Hepatocyte (in vitro differentiated cells): ENCODE measurements at regions not wholly inside any gene's neighbourhood (a gene's known extent, or its start where the extent isn't known, plus 50 kb on each side); places are given as distances from the start of the nearest gene placed in this dataset.

Experiments
- DNase-seq: peaks from one replicate; pipeline ENCODE4 v3.0.0-alpha.2; 2016; ENCODE audit warnings: low spot score
- H2AFZ ChIP-seq: fragments of 200-600 bp; sonication (generic); 2 replicates; pipeline ENCODE4 v1.6.0; 2016; ENCODE audit warnings: antibody characterized with exemption, mild to moderate bottlenecking
- H3K27ac ChIP-seq: fragments of 200-600 bp; sonication (generic); 2 replicates; pipeline ENCODE4 v1.5.1; 2016; ENCODE audit warnings: mild to moderate bottlenecking
- H3K27me3 ChIP-seq: fragments of 200-600 bp; sonication (generic); 2 replicates; pipeline ENCODE4 v1.6.1; 2016
- H3K36me3 ChIP-seq: fragments of 200-600 bp; sonication (generic); replicated peaks from 2 replicates; pipeline ENCODE4 v1.5.1; 2016; ENCODE audit warnings: low read depth; ENCODE audit not compliant: insufficient read depth
- H3K4me1 ChIP-seq: fragments of 200-600 bp; sonication (generic); 2 replicates; pipeline ENCODE4 v1.5.1; 2016; ENCODE audit warnings: mild to moderate bottlenecking, moderate library complexity; ENCODE audit not compliant: insufficient read depth
- H3K4me2 ChIP-seq: fragments of 200-600 bp; sonication (generic); 2 replicates; pipeline ENCODE4 v1.6.0; 2016
- H3K4me3 ChIP-seq: fragments of 200-600 bp; sonication (generic); 2 replicates; pipeline ENCODE4 v1.5.1; 2016; ENCODE audit warnings: mild to moderate bottlenecking
- H3K79me2 ChIP-seq: fragments of 200-600 bp; sonication (generic); 2 replicates; pipeline ENCODE4 v1.6.0; 2017; ENCODE audit warnings: mild to moderate bottlenecking
- H3K9me2 ChIP-seq: fragments of 200-600 bp; sonication (generic); replicated peaks from 2 replicates; pipeline ENCODE4 v1.6.0; 2017; ENCODE audit warnings: mild to moderate bottlenecking; ENCODE audit not compliant: insufficient read depth
- H3K9me3 ChIP-seq: fragments of 200-600 bp; sonication (generic); 2 replicates; pipeline ENCODE4 v1.5.1; 2016; ENCODE audit warnings: low read depth, mild to moderate bottlenecking
- H4K20me1 ChIP-seq: fragments of 200-600 bp; sonication (generic); 2 replicates; pipeline ENCODE4 v1.6.0; 2016; ENCODE audit warnings: mild to moderate bottlenecking; ENCODE audit not compliant: insufficient read depth, poor library complexity, severe bottlenecking
- EZH2 ChIP-seq: fragments of 200-600 bp; sonication (generic); IDR thresholded peaks from 2 replicates; pipeline ENCODE4 v1.6.1; 2016; ENCODE audit warnings: antibody characterized with exemption, mild to moderate bottlenecking, borderline replicate concordance
- EZH2phosphoT487 ChIP-seq: fragments of 200-600 bp; sonication (generic); IDR thresholded peaks from one replicate; pipeline ENCODE4 v1.6.1; 2018; ENCODE audit warnings: antibody characterized with exemption, mild to moderate bottlenecking, low read depth, moderate library complexity; ENCODE audit not compliant: unreplicated experiment, severe bottlenecking
- WGBS: methylation state at CpG from one replicate; pipeline ENCODE4 v1.1.6; 2016; ENCODE audit warnings: low lambda C conversion rate; ENCODE audit errors: missing lambda C conversion rate; 5-methylcytosine and 5-hydroxymethylcytosine counted together
- TF ChIP-seq, protein P1 (sequence below): fragments of 200-600 bp; sonication (generic); IDR thresholded peaks from 2 replicates; pipeline ENCODE4 v1.5.1; 2016; ENCODE audit warnings: antibody characterized with exemption, mild to moderate bottlenecking; ENCODE audit not compliant: poor library complexity

DNA sequence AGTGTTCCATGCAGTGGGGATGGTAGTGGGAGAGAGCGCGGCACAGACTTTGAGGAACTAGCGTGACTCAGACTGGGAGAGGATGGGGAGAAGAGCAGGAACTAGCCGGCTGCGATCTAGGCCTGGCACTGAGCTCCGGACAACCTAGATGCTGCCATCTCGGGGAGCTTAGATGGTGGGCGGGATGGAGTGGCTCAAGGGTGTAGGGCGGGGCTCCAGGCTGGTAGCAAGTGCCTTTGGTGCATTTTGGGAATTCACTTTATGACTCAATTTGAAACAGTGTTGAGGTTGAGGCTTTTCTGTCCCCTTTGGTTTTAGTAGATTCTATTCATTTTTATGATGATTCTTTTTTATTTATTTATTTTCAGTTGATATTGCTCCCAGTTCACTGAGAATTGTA, 185.3 kb upstream of the GPR26 start:
- whole genome bisulfite sequencing = 94% methylated on average over 9 of the region's 9 CpGs
- no peaks in the 10 kb centered on the region for H4K20me1 ChIP-seq
- H3K4me2 ChIP-seq = no peak overlapping the region
- peaks cover 14% of the 10 kb centered on the region for H3K4me1 ChIP-seq
- H3K27ac ChIP-seq = no peak overlapping the region
- H3K9me2 ChIP-seq = no peaks in the 10 kb centered on the region
- H3K79me2 ChIP-seq = no peaks in the 10 kb centered on the region
- H2AFZ ChIP-seq = no peak overlapping the region
- no peaks in the 10 kb centered on the region for H3K27me3 ChIP-seq
- H3K36me3 ChIP-seq = no peaks in the 10 kb centered on the region
- no peak for TF ChIP-seq EZH2phosphoT487
- TF ChIP-seq, protein P1, sequence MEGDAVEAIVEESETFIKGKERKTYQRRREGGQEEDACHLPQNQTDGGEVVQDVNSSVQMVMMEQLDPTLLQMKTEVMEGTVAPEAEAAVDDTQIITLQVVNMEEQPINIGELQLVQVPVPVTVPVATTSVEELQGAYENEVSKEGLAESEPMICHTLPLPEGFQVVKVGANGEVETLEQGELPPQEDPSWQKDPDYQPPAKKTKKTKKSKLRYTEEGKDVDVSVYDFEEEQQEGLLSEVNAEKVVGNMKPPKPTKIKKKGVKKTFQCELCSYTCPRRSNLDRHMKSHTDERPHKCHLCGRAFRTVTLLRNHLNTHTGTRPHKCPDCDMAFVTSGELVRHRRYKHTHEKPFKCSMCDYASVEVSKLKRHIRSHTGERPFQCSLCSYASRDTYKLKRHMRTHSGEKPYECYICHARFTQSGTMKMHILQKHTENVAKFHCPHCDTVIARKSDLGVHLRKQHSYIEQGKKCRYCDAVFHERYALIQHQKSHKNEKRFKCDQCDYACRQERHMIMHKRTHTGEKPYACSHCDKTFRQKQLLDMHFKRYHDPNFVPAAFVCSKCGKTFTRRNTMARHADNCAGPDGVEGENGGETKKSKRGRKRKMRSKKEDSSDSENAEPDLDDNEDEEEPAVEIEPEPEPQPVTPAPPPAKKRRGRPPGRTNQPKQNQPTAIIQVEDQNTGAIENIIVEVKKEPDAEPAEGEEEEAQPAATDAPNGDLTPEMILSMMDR = no peak
- TF ChIP-seq EZH2 = no peak
- H3K4me3 ChIP-seq = no peak overlapping the region
- no peaks in the 10 kb centered on the region for H3K9me3 ChIP-seq
- DNase-seq = no peak

DNA sequence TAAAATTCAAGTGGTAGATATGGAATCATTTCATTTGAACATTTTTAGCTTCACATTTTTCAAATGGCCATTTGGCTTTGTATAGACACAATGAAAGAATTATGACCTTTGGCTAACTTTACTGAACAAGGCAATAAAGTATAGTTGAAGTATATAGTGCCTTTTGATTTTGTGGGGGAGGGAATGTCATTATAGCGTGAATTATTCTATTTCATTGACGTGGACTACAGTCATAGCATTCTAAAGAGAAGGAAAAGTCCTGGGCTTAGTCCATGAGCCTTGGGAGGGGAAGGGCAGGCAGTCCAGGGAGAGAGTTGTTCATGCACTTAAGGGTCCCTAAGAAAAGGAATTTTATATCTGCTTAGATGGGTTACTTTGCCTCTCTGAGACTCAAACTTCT, 181.4 kb upstream of the GPR26 start:
- Histone ChIP-seq H3K4me1 (no peaks in the 10 kb centered on the region), H2AFZ (no peak overlapping the region), H3K27me3 (peaks cover 4% of the 10 kb centered on the region), H3K4me3 (no peak overlapping the region), H4K20me1 (no peaks in the 10 kb centered on the region), H3K9me2 (no peaks in the 10 kb centered on the region), H3K27ac (no peak overlapping the region), H3K9me3 (no peaks in the 10 kb centered on the region), H3K4me2 (no peak overlapping the region), H3K36me3 (no peaks in the 10 kb centered on the region), H3K79me2 (no peaks in the 10 kb centered on the region)
- WGBS = 86% methylated on average over 2 of the region's 2 CpGs
- no peak for DNase-seq
- TF ChIP-seq EZH2phosphoT487 = no peak
- TF ChIP-seq, protein P1 = no peak
- TF ChIP-seq EZH2 = no peak

DNA sequence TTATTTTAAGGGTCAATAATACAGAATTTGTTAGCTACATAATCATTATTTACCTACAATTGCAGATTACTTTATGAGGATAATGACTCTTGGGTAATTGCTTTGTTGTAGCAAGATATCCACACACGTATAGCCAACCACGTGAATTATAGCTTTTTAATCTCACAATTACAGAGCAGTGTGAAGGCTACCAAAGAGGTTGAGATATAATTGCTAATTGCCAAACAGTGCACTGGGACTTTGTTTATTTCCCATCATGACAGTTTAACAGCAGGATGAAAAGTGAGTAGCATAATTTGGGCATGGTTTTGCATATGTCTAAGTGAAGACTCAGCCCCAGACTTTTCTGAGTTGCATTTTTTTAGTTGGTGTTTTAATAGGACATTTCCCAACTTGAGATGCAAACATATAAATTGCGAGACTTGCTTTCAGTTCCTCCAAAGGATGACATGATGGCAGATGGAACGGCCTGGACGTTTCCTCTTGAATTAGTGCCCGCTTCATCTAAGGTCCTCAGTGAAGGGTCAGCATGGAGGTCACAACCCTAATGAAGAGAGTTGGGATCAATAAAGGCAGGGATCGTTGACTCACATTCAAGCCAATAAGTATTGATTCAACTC, 180.7 kb upstream of the GPR26 start:
- no peak overlapping the region for H3K4me2 ChIP-seq
- no peak overlapping the region for H2AFZ ChIP-seq
- H3K4me1 ChIP-seq = no peaks in the 10 kb centered on the region
- H3K9me3 ChIP-seq = no peaks in the 10 kb centered on the region
- H4K20me1 ChIP-seq = no peaks in the 10 kb centered on the region
- WGBS = 83% methylated on average over 7 of the region's 7 CpGs
- no peak for DNase-seq
- H3K27ac ChIP-seq = no peak overlapping the region
- no peak overlapping the region for H3K4me3 ChIP-seq
- H3K27me3 ChIP-seq = peaks cover 4% of the 10 kb centered on the region
- no peaks in the 10 kb centered on the region for H3K9me2 ChIP-seq
- TF ChIP-seq EZH2phosphoT487 (no peak), EZH2 (no peak)
- TF ChIP-seq, protein P1 = no peak
- H3K79me2 ChIP-seq = no peaks in the 10 kb centered on the region
- no peaks in the 10 kb centered on the region for H3K36me3 ChIP-seq

DNA sequence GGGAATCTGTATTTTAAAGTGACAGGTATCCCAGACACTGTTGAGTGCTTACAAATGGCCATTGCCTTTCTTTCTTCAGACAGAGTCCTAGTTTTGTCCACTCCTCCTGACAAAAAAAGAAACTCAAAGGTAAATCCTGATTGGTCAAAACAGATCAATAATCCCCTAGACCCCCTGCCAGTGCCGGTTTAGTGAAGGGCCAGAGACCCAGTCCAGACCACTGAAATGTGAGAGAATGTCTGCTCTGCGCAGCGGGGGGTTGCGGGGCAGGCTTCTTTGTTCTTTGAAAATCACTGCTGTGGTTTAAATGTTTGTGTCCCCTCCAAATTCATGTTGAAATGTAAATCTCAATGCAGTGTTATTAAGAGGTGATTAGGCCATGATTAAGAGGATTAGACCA, 177.7 kb upstream of the GPR26 start:
- no peaks in the 10 kb centered on the region for H3K79me2 ChIP-seq
- H3K9me3 ChIP-seq = no peaks in the 10 kb centered on the region
- H3K27me3 ChIP-seq = peaks cover 4% of the 10 kb centered on the region
- no peak for DNase-seq
- H3K4me2 ChIP-seq = no peak overlapping the region
- no peak overlapping the region for H3K4me3 ChIP-seq
- TF ChIP-seq EZH2phosphoT487 (no peak), EZH2 (no peak)
- TF ChIP-seq, protein P1 = no peak
- no peaks in the 10 kb centered on the region for H3K36me3 ChIP-seq
- 68% methylated on average over 4 of the region's 4 CpGs for WGBS
- H3K4me1 ChIP-seq = no peaks in the 10 kb centered on the region
- H3K9me2 ChIP-seq = no peaks in the 10 kb centered on the region
- H4K20me1 ChIP-seq = no peaks in the 10 kb centered on the region
- no peak overlapping the region for H3K27ac ChIP-seq
- H2AFZ ChIP-seq = no peak overlapping the region
